Heart left ventricle (tissue), 13 donors: ENCODE measurements at regions not wholly inside any gene's neighbourhood (a gene's known extent, or its start where the extent isn't known, plus 50 kb on each side); places are given as distances from the start of the nearest gene placed in this dataset.

Source experiments
- CTCF ChIP-seq, 12 donors: fragments of 200-600 bp; sonication (generic) in 4 of 12; IDR thresholded peaks; one replicate each; pipeline versions ENCODE4 v1.5.0 to v1.8.0; 2018 to 2022; ENCODE audit warnings: antibody characterized with exemption in 12 of 12, mild to moderate bottlenecking in 5 of 12
- POLR2A ChIP-seq, 2 donors: fragments of 450-650 bp; IDR thresholded peaks; one replicate each; pipeline ENCODE4 v1.6.1; 2017; ENCODE audit warnings: antibody characterized with exemption in 2 of 2, mild to moderate bottlenecking in 2 of 2, moderate library complexity in 2 of 2
- donor health status: ischemic (EF 13 %, LVEDD 7.1; RV severe dilation, severe dysfunction).
- donor health status: DM: no; HTN: yes; CAD: no.
- donor health status: DM: no; HTN: no; CAD: no.
- donor health status: ischemic (EF 25% LVEDD 6.9; RV normal size, moderate dysfunction).
- donor health status: ischemic (EF 25% LVEDD 5.7; RV mildly dilated, moderate dysfunction).
- donor health status: ischemic (EF 35%, LVEDD 5.7; RV mildly dilated, moderate dysfunction).
- donor health status: nonischemic (EF 11% LVEDD 7.7; RV severe dilation, severe dysfunction).
- donor health status: DM: yes; HTN: yes; CAD: no.
- donor health status: PGD.
- donor health status: ischemic (EF 29% LVEDD 5.4; RV normal size, mild dysfunction).
- donor health status: nonischemic (EF 23%, LVEDD 6.1; RV moderate dilation, normal function).

DNA sequence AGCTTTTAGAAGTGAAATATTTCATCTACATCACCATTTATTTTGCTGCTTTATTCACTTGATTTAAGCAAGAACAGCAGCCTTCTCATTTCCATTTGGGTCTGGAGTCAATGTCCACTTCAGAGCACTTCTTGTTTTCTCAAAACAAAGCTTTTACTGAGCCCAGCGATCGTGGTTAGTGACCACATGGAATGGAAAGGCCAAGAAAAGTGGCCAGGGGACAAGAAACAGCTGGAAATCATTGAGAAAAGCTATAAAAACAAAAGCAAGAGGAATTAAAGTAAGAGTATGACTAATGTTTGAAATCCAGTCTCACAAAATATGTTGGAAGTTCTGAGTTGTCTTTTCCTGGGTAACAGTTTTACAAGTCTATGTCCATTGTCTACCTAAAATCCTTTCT lies 328.4 kb upstream of the INTU start:
- TF ChIP-seq CTCF (IDR thresholded peaks at IDR 0.05) (no peak), POLR2A (IDR thresholded peaks at IDR 0.05) (no peak)
